Medulla oblongata (tissue), 1 donor: ENCODE measurements at regions not wholly inside any gene's neighbourhood (a gene's known extent, or its start where the extent isn't known, plus 50 kb on each side); places are given as distances from the start of the nearest gene placed in this dataset.

Source experiments
- DNase-seq: peaks from one replicate; pipeline ENCODE4 v3.0.0-alpha.2; 2015; ENCODE audit errors: extremely low spot score

GRCh38 chr2:203813684-203814083, 53.9 kb upstream of the CTLA4 start:
- DNase-seq, result no peak

- DNase-seq, result peak; percentile 79
Measured at GRCh38 chr2:203814661-203815540, 52.7 kb upstream of the CTLA4 start.

GRCh38 chr2:203815541-203815898, 52.1 kb upstream of the CTLA4 start:
- DNase-seq, result no peak

GRCh38 chr2:203817147-203817546, 50.4 kb upstream of the CTLA4 start:
- peak; percentile 11 for DNase-seq
